D721Med (cell line): ENCODE measurements at regions not wholly inside any gene's neighbourhood (a gene's known extent, or its start where the extent isn't known, plus 50 kb on each side); places are given as distances from the start of the nearest gene placed in this dataset.

Experiments used
- DNase-seq: peaks from one replicate; pipeline ENCODE4 v3.0.0; 2011; ENCODE audit warnings: low spot score; ENCODE audit not compliant: insufficient read length
- FAIRE-seq: peaks from 2 replicates; lab custom pipeline; 2011; peaks lifted over from hg19 to GRCh38; lab: Jason Lieb, UNC
- TF ChIP-seq, protein P1 (sequence below): IDR thresholded peaks from 2 replicates; pipeline ENCODE4 v1.5.1; 2012; ENCODE audit warnings: mild to moderate bottlenecking, control low read depth; ENCODE audit not compliant: insufficient read depth; ENCODE audit errors: missing control alignments

DNA sequence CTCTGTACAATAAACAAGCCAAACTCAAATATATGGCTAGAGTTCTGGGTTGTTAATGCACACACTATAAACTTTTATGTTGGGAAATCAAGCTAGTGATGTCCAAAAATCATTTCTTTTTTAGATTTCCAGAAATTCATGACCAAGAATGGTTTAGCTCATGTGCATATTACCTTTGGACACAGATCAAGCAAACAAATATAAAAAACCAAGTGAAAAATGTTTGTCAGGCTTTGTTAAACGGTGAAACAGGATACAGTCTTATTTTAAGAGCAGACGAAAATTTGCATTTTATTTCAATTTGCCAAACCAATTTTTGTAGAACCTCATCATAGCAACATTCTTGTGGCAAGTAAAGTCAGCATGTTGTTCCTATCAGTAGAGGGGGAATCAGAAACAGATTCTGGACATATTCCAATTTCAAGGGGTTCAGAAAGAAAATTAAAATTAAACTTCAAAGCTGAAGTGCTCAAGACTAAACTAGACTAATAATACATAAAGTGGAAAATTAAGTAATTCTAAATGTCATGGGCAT is 413.6 kb downstream of the TRIML1 start:
- FAIRE-seq (no peak), DNase-seq (no peak)
- TF ChIP-seq, protein P1, sequence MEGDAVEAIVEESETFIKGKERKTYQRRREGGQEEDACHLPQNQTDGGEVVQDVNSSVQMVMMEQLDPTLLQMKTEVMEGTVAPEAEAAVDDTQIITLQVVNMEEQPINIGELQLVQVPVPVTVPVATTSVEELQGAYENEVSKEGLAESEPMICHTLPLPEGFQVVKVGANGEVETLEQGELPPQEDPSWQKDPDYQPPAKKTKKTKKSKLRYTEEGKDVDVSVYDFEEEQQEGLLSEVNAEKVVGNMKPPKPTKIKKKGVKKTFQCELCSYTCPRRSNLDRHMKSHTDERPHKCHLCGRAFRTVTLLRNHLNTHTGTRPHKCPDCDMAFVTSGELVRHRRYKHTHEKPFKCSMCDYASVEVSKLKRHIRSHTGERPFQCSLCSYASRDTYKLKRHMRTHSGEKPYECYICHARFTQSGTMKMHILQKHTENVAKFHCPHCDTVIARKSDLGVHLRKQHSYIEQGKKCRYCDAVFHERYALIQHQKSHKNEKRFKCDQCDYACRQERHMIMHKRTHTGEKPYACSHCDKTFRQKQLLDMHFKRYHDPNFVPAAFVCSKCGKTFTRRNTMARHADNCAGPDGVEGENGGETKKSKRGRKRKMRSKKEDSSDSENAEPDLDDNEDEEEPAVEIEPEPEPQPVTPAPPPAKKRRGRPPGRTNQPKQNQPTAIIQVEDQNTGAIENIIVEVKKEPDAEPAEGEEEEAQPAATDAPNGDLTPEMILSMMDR = no peak

DNA sequence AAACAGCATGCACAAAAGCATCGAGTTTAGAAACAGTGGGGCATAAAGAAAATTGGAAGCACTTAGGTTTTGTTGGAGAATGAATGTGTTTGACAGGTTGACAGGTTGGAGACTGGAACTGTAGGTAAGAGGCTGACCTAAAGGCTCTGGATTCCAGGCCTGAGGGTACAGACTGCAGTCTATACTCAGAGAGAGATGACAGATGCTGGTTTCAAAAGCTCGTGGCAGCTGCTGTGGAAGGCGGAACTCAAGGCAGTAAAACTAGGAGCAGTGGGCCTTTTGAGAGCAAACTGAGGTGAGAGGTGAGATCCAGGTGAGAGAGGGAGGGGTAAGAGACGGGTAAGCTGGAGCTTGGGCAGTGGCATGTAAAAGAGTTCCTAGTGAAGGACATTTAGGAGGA is 415.2 kb downstream of the TRIML1 start:
- TF ChIP-seq, protein P1 = no peak
- no peak for FAIRE-seq
- no peak for DNase-seq

DNA sequence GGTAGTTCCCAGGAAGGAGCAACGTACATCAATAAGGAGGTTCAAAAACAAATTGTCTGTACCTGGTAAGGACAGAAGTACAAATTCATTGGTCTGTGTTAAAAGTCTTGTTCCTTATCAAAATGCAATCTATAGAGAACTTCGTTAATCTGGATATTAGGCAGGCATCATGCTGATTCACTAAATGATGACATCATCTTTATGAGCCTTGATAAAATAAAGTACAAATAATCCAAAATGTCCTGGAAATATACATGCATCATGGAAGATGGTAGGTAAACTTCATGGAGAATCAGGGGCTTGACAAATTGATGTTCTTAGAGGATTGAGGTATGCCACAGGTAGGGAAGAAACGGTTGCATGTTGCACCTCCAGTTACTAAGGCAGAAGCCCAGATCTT is 433.9 kb downstream of the TRIML1 start:
- FAIRE-seq (no peak), DNase-seq (no peak)
- TF ChIP-seq, protein P1 = no peak

DNA sequence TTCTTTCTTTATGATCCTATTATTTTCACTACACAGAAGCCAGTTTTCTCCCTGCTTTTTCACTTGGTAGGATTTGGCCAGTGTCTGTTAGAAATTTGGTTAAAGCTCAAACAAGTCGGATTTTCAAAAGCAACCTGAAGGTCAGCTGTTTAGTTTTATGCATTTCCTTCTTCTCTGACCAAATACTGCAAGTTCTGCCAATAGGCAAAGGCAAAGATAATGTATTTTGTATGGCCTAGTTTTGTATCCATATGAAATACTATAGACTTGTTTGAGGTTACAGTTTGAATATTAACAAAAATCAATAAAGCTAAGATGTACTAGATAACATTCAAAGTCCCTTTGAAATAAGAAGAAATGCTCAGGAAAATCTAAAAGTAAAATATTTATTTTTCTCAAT is 439.4 kb downstream of the TRIML1 start:
- DNase-seq = no peak
- no peak for FAIRE-seq
- TF ChIP-seq, protein P1 = no peak

DNA sequence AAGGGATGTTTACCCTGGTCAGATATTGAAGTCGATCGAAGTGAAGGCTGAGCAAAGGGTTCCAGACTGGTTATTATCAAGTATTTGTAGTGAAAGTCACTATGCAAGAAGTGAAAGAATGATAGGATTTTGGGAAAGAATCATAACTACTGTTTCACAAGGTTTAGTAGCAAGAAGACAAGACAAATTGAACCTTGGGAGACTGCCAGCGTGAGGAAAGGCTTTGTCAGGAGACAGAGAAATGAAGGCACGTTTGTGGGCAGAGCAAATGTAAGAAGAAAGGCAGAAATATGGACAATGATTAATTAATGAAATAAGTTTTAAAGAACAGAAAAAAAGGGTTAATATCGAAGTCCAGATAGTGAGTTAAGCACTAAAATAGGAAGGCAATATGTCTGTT is 456.8 kb downstream of the TRIML1 start:
- FAIRE-seq = no peak
- DNase-seq = no peak
- TF ChIP-seq, protein P1 = no peak

DNA sequence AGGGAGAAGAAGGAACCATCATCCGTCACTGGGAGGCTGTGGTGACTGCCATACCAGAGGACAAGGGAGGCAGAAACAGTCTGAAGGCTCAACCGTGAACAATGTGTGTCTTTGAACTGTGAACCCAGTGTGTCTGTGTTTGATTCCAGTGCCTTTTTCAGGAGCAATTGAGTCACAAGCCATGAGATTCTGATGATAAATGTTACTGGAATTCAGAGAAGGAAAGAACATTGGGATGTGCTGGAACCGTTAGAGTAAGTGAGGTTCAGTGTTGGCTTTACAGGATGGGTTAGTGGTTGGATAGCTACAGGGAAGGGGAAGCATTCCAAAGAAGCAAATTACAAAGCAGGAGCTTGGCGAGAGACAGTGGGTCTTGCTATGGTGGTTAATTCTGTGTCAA is 464.4 kb downstream of the TRIML1 start:
- no peak for FAIRE-seq
- DNase-seq = no peak
- TF ChIP-seq, protein P1 = no peak

DNA sequence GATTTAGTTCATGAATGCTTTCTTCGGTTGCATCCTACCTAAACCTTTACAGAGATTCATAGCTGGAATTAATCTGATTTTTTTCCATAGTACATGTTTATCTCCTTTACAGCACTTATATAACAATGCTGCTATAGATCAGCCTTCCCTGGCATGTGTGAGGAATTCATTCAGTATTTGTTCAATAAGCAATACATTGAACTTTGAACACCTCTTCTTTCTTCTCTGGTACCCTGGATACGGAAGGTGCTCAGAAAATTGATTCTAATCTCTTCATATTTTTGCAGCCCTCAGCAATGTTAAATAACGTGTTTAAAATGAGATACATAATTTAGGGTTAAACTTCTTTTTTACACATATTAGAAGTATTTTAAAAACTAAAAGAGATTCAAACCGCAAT is 467.4 kb downstream of the TRIML1 start:
- no peak for DNase-seq
- FAIRE-seq = no peak
- TF ChIP-seq, protein P1 = no peak
